ENCODE measurements at regions not wholly inside any gene's neighbourhood (a gene's known extent, or its start where the extent isn't known, plus 50 kb on each side); places are given as distances from the start of the nearest gene placed in this dataset.

- no peak for DNase-seq (ENCODE audit: low read depth, low spot score)
These were observed 269.6 kb upstream of the PLXNA2 start for GRCh38 chr1:208513799-208514198.

- DNase-seq (ENCODE audit: low read depth, low spot score) = no peak
These were observed 270.9 kb upstream of the PLXNA2 start for GRCh38 chr1:208515129-208515528.

GRCh38 chr1:208516780-208517179, 272.6 kb upstream of the PLXNA2 start:
- no peak for DNase-seq (ENCODE audit: low read depth, low spot score)

- DNase-seq (ENCODE audit: low read depth, low spot score) = no peak
These were observed 276.4 kb upstream of the PLXNA2 start for GRCh38 chr1:208520438-208521099.

GRCh38 chr1:208521534-208521933, 277.4 kb upstream of the PLXNA2 start:
- DNase-seq (ENCODE audit: low read depth, low spot score) = no peak

GRCh38 chr1:208523007-208523406, 278.8 kb upstream of the PLXNA2 start:
- DNase-seq (ENCODE audit: low read depth, low spot score) = no peak

GRCh38 chr1:208524376-208524775, 280.2 kb upstream of the PLXNA2 start:
- DNase-seq (ENCODE audit: low read depth, low spot score) = no peak

GRCh38 chr1:208524925-208525324, 280.7 kb upstream of the PLXNA2 start:
- no peak for DNase-seq (ENCODE audit: low read depth, low spot score)

- DNase-seq (ENCODE audit: low read depth, low spot score) = no peak
These were observed 281.2 kb upstream of the PLXNA2 start for GRCh38 chr1:208525417-208525816.

GRCh38 chr1:208526613-208527125, 282.5 kb upstream of the PLXNA2 start:
- DNase-seq (ENCODE audit: low read depth, low spot score) = no peak

GRCh38 chr1:208527156-208527555, 283.0 kb upstream of the PLXNA2 start:
- DNase-seq (ENCODE audit: low read depth, low spot score) = no peak

- DNase-seq (ENCODE audit: low read depth, low spot score) = no peak
These were observed 284.5 kb upstream of the PLXNA2 start for GRCh38 chr1:208528578-208529240.

- no peak for DNase-seq (ENCODE audit: low read depth, low spot score)
These were observed 287.0 kb upstream of the PLXNA2 start for GRCh38 chr1:208531003-208531750.

GRCh38 chr1:208533746-208534598, 289.8 kb upstream of the PLXNA2 start:
- DNase-seq (ENCODE audit: low read depth, low spot score) = no peak

- DNase-seq (ENCODE audit: low read depth, low spot score) = no peak
These were observed 290.4 kb upstream of the PLXNA2 start for GRCh38 chr1:208534599-208534897.

GRCh38 chr1:208534979-208535378, 290.8 kb upstream of the PLXNA2 start:
- no peak for DNase-seq (ENCODE audit: low read depth, low spot score)

GRCh38 chr1:208535511-208535910, 291.3 kb upstream of the PLXNA2 start:
- no peak for DNase-seq (ENCODE audit: low read depth, low spot score)

- no peak for DNase-seq (ENCODE audit: low read depth, low spot score)
These were observed 292.0 kb upstream of the PLXNA2 start for GRCh38 chr1:208536212-208536611.

GRCh38 chr1:208537198-208537597, 293.0 kb upstream of the PLXNA2 start:
- DNase-seq (ENCODE audit: low read depth, low spot score) = no peak

- no peak for DNase-seq (ENCODE audit: low read depth, low spot score)
These were observed 293.9 kb upstream of the PLXNA2 start for GRCh38 chr1:208538078-208538477.

GRCh38 chr1:208538587-208538986, 294.4 kb upstream of the PLXNA2 start:
- no peak for DNase-seq (ENCODE audit: low read depth, low spot score)

- no peak for DNase-seq (ENCODE audit: low read depth, low spot score)
These were observed 296.5 kb upstream of the PLXNA2 start for GRCh38 chr1:208540724-208541123.

All from activated naive CD8-positive, alpha-beta T cell treated with anti-CD3 and anti-CD28 coated beads, Interleukin-2, amount 50 U/mL, for 16 hours (primary cell).